H1 (cell line): ENCODE measurements at regions not wholly inside any gene's neighbourhood (a gene's known extent, or its start where the extent isn't known, plus 50 kb on each side); places are given as distances from the start of the nearest gene placed in this dataset.
A peak's percentile ranks its signal among the peaks of the same experiment; 100 is the strongest.

Experiments
- CTCF ChIA-PET: fragments of 300-600 bp; sonication (Branson Sonifier 250); formaldehyde crosslinking; loops from one replicate; lab custom pipeline; 2021; ENCODE audit not compliant: partially characterized antibody; lab: Charles Lee
- POLR2A ChIA-PET: fragments of 300-600 bp; sonication (Branson Sonifier 250); formaldehyde crosslinking; loops from one replicate; lab custom pipeline; 2021; ENCODE audit warnings: inconsistent platforms; ENCODE audit not compliant: partially characterized antibody; lab: Charles Lee
- DNase-seq, 2 experiments: peaks; one replicate each; pipeline versions ENCODE4 v3.0.0 to v3.0.0-alpha.2; 2010 to 2022; ENCODE audit warnings: low spot score in 2 of 2, low read depth in 1 of 2, mixed read lengths in 1 of 2
- FAIRE-seq: peaks from 2 replicates; lab custom pipeline; 2011; peaks lifted over from hg19 to GRCh38; lab: Jason Lieb, UNC
- H2AFZ ChIP-seq: 2 replicates; pipeline ENCODE4 v1.8.1; 2012; ENCODE audit warnings: low read length, inconsistent platforms
- H2AK5ac ChIP-seq: 2 replicates; pipeline ENCODE4 v1.6.1; 2013; ENCODE audit warnings: low read depth, low read length
- H2BK120ac ChIP-seq: replicated peaks from 2 replicates; pipeline ENCODE3; 2013; ENCODE audit warnings: low read depth, low read length, inconsistent platforms
- H2BK12ac ChIP-seq: 2 replicates; pipeline ENCODE4 v1.6.1; 2013; ENCODE audit warnings: low read depth, low read length
- H2BK15ac ChIP-seq: 2 replicates; pipeline ENCODE4 v1.6.1; 2013; ENCODE audit warnings: low read length
- H2BK20ac ChIP-seq: 2 replicates; pipeline ENCODE4 v1.6.1; 2013; ENCODE audit warnings: low read length
- H2BK5ac ChIP-seq: 2 replicates; pipeline ENCODE4 v1.6.1; 2013; ENCODE audit warnings: low read depth, low read length
- H3K14ac ChIP-seq: 2 replicates; pipeline ENCODE4 v1.6.1; 2013; ENCODE audit warnings: inconsistent platforms; ENCODE audit not compliant: insufficient read length
- H3K18ac ChIP-seq: 2 replicates; pipeline ENCODE4 v1.6.1; 2013; ENCODE audit warnings: low read length; ENCODE audit errors: extremely low read depth
- H3K23ac ChIP-seq: 2 replicates; pipeline ENCODE4 v1.6.1; 2013; ENCODE audit warnings: inconsistent platforms; ENCODE audit not compliant: insufficient read length
- H3K23me2 ChIP-seq: 2 replicates; pipeline ENCODE4 v1.6.1; 2013; ENCODE audit warnings: low read depth, low read length
- H3K27ac ChIP-seq: 2 replicates; pipeline ENCODE4 v1.6.1; 2011; ENCODE audit warnings: low read depth, low read length, inconsistent platforms
- H3K27me3 ChIP-seq, 4 experiments: replicated peaks in 1 of 4; 1 replicate in 1 of 4; 2 replicates in 3 of 4; pipeline versions ENCODE4 v1.6.1 to v1.8.1; 2011 to 2013; ENCODE audit warnings: low read length in 3 of 4, mild to moderate bottlenecking in 3 of 4, inconsistent platforms in 2 of 4, mixed read lengths in 2 of 4, moderate library complexity in 1 of 4; ENCODE audit not compliant: control insufficient read depth in 3 of 4, insufficient read depth in 3 of 4; ENCODE audit errors: extremely low read depth in 1 of 4
- H3K36me3 ChIP-seq, 4 experiments: 2 replicates each; pipeline versions ENCODE4 v1.6.1 to v1.8.1; 2011 to 2013; ENCODE audit warnings: mild to moderate bottlenecking in 4 of 4, low read length in 3 of 4, moderate library complexity in 2 of 4, control low read depth in 1 of 4, inconsistent platforms in 1 of 4; ENCODE audit not compliant: insufficient read depth in 4 of 4, control insufficient read depth in 2 of 4
- H3K4ac ChIP-seq: replicated peaks from 2 replicates; pipeline ENCODE3; 2013; ENCODE audit warnings: low read length, low read depth, mixed read lengths, inconsistent platforms; ENCODE audit not compliant: insufficient read length
- H3K4me1 ChIP-seq, 4 experiments: replicated peaks in 1 of 4; 1 replicate in 1 of 4; 2 replicates in 3 of 4; pipeline versions ENCODE4 v1.6.1 to v1.8.1; 2011 to 2013; ENCODE audit warnings: low read length in 3 of 4, inconsistent platforms in 2 of 4, mixed read lengths in 1 of 4; ENCODE audit not compliant: insufficient read depth in 4 of 4, control insufficient read depth in 3 of 4
- H3K4me2 ChIP-seq, 2 experiments: 2 replicates each; pipeline versions ENCODE4 v1.6.1 to v1.8.1; 2011 to 2013; ENCODE audit warnings: low read depth in 2 of 2, low read length in 2 of 2, control low read depth in 1 of 2, inconsistent platforms in 1 of 2, mild to moderate bottlenecking in 1 of 2; ENCODE audit not compliant: insufficient read depth in 1 of 2
- H3K4me3 ChIP-seq, 4 experiments: fragments of 200-600, 300-600 bp in 1 of 4; sonication (generic), shearing (Covaris generic), sonication (Bioruptor Twin) in 1 of 4; 2 replicates each; pipeline versions ENCODE4 v1.5.1 to v1.8.1; 2011 to 2016; ENCODE audit warnings: low read length in 4 of 4, low read depth in 3 of 4, control low read depth in 2 of 4, inconsistent platforms in 2 of 4, mild to moderate bottlenecking in 2 of 4, mixed read lengths in 1 of 4, moderate library complexity in 1 of 4; ENCODE audit not compliant: insufficient read depth in 2 of 4; ENCODE audit errors: extremely low read depth in 1 of 4
- H3K56ac ChIP-seq: replicated peaks from 2 replicates; pipeline ENCODE3; 2013; ENCODE audit warnings: low read depth, mild to moderate bottlenecking, mixed read lengths, low read length, inconsistent platforms; ENCODE audit not compliant: insufficient read length
- H3K79me1 ChIP-seq: 2 replicates; pipeline ENCODE4 v1.6.1; 2013; ENCODE audit warnings: low read depth, low read length, control low read depth
- H3K79me2 ChIP-seq, 2 experiments: 2 replicates each; pipeline versions ENCODE4 v1.6.1 to v1.8.1; 2012 to 2013; ENCODE audit warnings: low read length in 2 of 2, mild to moderate bottlenecking in 2 of 2, inconsistent platforms in 1 of 2; ENCODE audit not compliant: insufficient read depth in 2 of 2, control insufficient read depth in 1 of 2
- H3K9ac ChIP-seq, 4 experiments: replicated peaks in 1 of 4; 1 replicate in 1 of 4; 2 replicates in 3 of 4; pipeline versions ENCODE4 v1.6.1 to v1.8.1; 2011 to 2013; ENCODE audit warnings: low read depth in 3 of 4, low read length in 3 of 4, control low read depth in 2 of 4, mild to moderate bottlenecking in 2 of 4, moderate library complexity in 2 of 4, inconsistent platforms in 1 of 4; ENCODE audit errors: extremely low read depth in 1 of 4
- H3K9me3 ChIP-seq, 2 experiments: 2 replicates each; pipeline versions ENCODE4 v1.6.1 to v1.8.1; 2012 to 2013; ENCODE audit warnings: mild to moderate bottlenecking in 2 of 2, moderate library complexity in 2 of 2, control low read depth in 1 of 2, inconsistent platforms in 1 of 2, low read depth in 1 of 2, low read length in 1 of 2, mixed read lengths in 1 of 2; ENCODE audit not compliant: insufficient read depth in 2 of 2
- H4K20me1 ChIP-seq, 2 experiments: replicated peaks in 1 of 2; 2 replicates each; pipeline versions ENCODE3 to v1.8.1; 2011 to 2013; ENCODE audit warnings: inconsistent platforms in 2 of 2, low read length in 2 of 2, mild to moderate bottlenecking in 1 of 2; ENCODE audit not compliant: insufficient read depth in 2 of 2, control insufficient read depth in 1 of 2
- H4K5ac ChIP-seq: 2 replicates; pipeline ENCODE4 v1.6.1; 2013; ENCODE audit warnings: low read length, low read depth, mixed read lengths, inconsistent platforms; ENCODE audit not compliant: insufficient read length
- H4K8ac ChIP-seq: 2 replicates; pipeline ENCODE4 v1.8.0; 2013; ENCODE audit warnings: mild to moderate bottlenecking, moderate library complexity, low read length, inconsistent platforms; ENCODE audit not compliant: insufficient read depth; ENCODE audit errors: extremely low read depth
- H4K91ac ChIP-seq: replicated peaks from 2 replicates; pipeline ENCODE3; 2013; ENCODE audit warnings: low read length, mixed read lengths, inconsistent platforms; ENCODE audit not compliant: insufficient read length
- EP300 ChIP-seq, 2 experiments: IDR thresholded peaks; 1 replicate in 1 of 2; 2 replicates in 1 of 2; pipeline ENCODE4 v1.6.1; 2011 to 2012; ENCODE audit warnings: low read depth in 2 of 2, low read length in 2 of 2, mild to moderate bottlenecking in 2 of 2, borderline replicate concordance in 1 of 2, inconsistent platforms in 1 of 2, moderate library complexity in 1 of 2
- RAD21 ChIP-seq, 2 experiments: IDR thresholded peaks in 1 of 2; conservative IDR thresholded peaks in 1 of 2; 2 replicates each; pipeline ENCODE4 v1.6.1; 2011; ENCODE audit warnings: low read depth in 2 of 2, low read length in 2 of 2, improper control_type of control experiment in 1 of 2, inconsistent platforms in 1 of 2, mild to moderate bottlenecking in 1 of 2, moderate library complexity in 1 of 2
- WGBS, 2 experiments: shearing (Covaris generic) in 1 of 2; methylation state at CpG; one replicate each; pipeline versions ENCODE4 v1.1.6 to v1.1.7; 2013 to 2015; ENCODE audit warnings: low lambda C conversion rate in 2 of 2, mixed read lengths in 2 of 2, inconsistent platforms in 1 of 2, low coverage in 1 of 2, missing lambda C conversion rate in 1 of 2; ENCODE audit not compliant: insufficient replicate concordance in 2 of 2, insufficient coverage in 1 of 2, insufficient read length in 1 of 2; ENCODE audit errors: extremely low coverage in 1 of 2, missing lambda C conversion rate in 1 of 2; 5-methylcytosine and 5-hydroxymethylcytosine counted together

DNA sequence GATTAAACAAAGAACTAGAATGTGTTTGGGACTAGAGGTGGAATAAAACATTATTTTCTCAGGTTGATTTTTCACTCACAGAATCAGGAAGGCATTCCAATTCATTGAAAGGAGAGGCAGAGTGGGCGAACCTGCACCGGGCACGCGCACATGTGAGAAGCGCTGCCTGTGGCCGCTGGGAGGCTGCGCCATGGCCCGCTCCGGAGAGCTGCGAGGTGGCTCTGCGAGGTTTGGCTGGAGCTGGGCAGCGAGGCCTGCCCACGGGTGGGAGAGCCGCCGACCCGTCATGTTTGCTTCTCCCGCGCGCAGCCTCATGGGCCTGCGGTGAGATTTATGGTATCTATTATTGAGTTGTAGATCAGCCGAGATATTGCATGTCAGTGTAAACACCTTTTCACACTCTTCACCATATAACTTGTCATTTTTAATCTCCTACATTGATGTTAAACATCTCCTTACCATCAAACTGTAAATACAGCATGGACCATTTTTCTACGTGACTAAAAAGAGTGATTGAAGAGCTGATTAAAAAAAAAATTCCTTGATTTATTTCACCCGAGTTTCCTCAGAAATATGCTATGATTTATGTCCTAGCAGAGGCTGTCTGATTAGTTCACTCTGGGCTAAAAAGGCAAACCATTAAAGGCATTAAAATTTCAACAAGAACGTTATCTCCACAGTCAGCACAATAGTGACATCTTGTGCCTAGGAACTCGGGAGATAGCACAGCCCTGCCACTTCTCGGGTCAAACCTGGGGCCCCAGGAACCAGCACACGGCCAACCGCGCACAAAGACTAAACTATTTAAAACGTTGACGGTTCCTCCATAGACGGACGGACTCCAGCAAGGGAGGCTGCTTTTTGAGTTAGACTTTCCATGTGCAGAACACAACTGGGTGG, 96.6 kb upstream of the RNF32 start:
- Histone ChIP-seq H3K79me2 (no peaks in the 10 kb centered on the region), H3K79me1 (no peaks in the 10 kb centered on the region), H3K4me2 (no peak overlapping the region), H3K9me3 (no peaks in the 10 kb centered on the region), H3K4me1 (peaks cover 0 to 3% (median under 1%) of the 10 kb centered on the region in 4 experiments; a peak in 3 of 7 replicates), H3K36me3 (no peaks in the 10 kb centered on the region), H4K8ac (no peak overlapping the region), H3K4ac (no peak overlapping the region), H4K5ac (no peak overlapping the region), H3K18ac (no peak overlapping the region), H2AK5ac (no peak overlapping the region), H3K27ac (no peak overlapping the region), H4K20me1 (no peaks in the 10 kb centered on the region), H3K23ac (no peak overlapping the region), H2BK5ac (no peak overlapping the region), H3K9ac (no peak overlapping the region), H3K56ac (no peak overlapping the region), H2BK12ac (no peak overlapping the region), H2BK20ac (no peak overlapping the region)
- 89% methylated on average over 33 of the region's 33 CpGs; no CpG with 5 or more reads in 1 of the 2 experiments for WGBS, 2 experiments
- ChIA-PET POLR2A (no interaction called here), CTCF (interaction anchor here (1.2 to 1.4 kb wide), 2 partner anchors 15 to 99 kb away, joined by 3 read pairs; no protein-coding TSS in a partner anchor)
- DNase-seq = no peak
- peak; percentile 7 to 38; a peak in 3 of 4 replicates for TF ChIP-seq RAD21 (IDR thresholded peaks at IDR 0.05 in 1 of 2, conservative IDR thresholded peaks at IDR 0.05 in 1 of 2; ENCODE audit: low read depth in 2 of 2, low read length in 2 of 2)
- TF ChIP-seq EP300 (IDR thresholded peaks at IDR 0.05; ENCODE audit: borderline replicate concordance in 1 of 2, low read depth in 2 of 2, low read length in 2 of 2) = no peak
- TF ChIP-seq, all 59 proteins: peak for 1
- H3K23me2 ChIP-seq = no peaks in the 10 kb centered on the region
- no peak for FAIRE-seq
- no peak overlapping the region for H3K14ac ChIP-seq
- no peak overlapping the region for H4K91ac ChIP-seq
- H3K27me3 ChIP-seq = no peaks in the 10 kb centered on the region
- no peak overlapping the region for H2AFZ ChIP-seq
- H2BK15ac ChIP-seq = no peak overlapping the region
- no peak overlapping the region for H2BK120ac ChIP-seq
- no peak overlapping the region for H3K4me3 ChIP-seq
